Kasumi-1 (cell line): ENCODE measurements at regions not wholly inside any gene's neighbourhood (a gene's known extent, or its start where the extent isn't known, plus 50 kb on each side); places are given as distances from the start of the nearest gene placed in this dataset.
A peak's percentile ranks its signal among the peaks of the same experiment; 100 is the strongest.
"Not testable (repeated sequence)": the region's sequence is repeated elsewhere in the genome, so short reads cannot be mapped to it uniquely, and the experiment has no call there.

Experiments
- DNase-seq, 2 experiments: peaks; one replicate each; lab custom pipeline; 2025; lab: John Stamatoyannopoulos, UW

DNA sequence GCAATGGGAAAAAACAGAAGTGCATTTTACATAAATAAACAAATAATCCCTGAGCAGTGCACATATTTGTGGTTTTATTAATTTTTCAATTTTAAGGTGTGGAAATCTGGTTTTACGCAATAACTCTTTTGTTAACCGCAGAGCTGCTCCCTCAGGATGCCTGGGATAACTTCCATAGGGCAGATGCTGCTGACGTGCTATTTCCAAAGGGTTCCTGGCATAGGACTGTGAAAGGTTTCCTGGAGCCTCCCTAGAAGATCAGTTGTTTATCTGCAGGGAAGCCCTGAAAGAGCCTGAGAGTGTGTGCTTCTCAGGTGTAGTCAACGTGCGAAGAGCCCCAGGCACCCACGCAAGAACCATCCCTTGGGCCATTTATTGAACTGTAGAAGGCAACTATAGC lies 443.5 kb downstream of the PLK2 start:
- DNase-seq: no peak

DNA sequence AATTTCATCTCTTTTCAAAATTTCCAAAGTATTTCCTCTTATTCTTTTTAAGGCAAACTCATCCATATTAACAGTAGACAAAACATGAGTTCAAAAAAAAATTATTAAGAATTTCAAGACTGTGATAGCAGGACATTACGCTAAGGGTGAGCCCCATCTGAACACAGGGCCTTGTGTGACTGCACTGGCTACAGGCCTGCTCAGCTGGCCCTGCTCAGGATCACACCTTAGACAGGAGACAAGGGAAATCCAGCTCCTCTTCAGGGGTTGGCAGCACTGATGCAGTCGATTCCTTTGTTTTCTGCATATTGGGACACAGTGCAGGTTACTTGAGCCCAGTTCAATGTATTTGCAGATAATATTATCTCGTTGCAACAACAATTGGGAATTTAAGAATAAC lies 444.7 kb downstream of the PLK2 start:
- no peak for DNase-seq

DNA sequence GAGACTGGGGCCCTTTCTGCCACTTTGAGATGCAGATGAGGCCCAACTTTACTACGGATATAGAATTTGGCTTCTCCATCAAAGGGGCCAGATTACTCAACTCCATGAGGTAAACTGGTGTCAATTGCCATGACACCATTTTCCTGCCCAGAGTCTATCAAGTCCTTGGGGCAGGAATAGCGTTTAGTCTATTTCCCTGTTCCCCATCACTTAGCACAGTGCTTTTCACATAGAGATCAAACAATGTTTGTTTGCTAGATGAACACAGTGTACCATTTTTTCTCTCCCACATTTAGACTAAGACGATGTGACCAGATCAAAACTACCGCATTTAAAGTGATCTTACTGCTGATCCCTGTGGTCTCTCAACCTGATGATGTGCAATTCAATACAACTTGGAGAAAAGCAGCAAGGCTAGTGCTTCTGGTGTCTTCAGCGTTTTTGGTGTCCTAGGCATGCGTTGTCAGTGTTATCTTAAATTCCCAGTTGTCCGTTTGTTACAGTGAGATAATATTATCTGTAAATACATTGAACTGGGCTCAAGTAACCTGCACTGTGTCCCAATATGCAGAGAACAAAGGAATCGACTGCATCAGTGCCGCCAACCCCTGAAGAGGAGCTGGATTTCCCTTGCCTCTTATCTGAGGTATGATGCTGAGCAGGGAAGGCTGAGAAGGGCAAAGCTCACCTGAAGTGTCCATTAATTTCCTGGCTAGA lies 446.2 kb downstream of the PLK2 start:
- no peak for DNase-seq

DNA sequence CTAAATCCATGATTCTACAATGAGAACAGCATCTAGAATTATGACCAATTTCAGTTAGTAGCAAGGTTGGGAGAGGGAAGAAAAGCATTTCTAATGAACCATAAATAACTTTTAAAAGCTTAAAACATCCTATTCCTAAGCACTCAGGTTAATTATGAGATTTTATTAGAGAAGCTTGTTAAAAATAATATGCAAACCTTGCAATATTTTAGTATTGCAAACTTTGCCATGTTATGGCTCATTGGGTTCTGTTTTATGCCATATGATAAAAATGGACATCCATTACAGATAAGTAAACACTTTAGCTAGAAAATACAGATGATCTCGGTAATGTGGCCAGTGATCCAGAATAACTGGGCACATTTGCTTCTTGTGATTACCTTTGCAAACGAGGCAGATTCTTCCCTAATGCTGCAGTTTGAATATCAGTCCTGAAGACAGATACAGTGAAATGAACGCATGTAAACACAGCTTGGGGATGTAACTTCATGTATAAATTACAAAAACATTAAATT lies 447.0 kb downstream of the PLK2 start:
- DNase-seq: no peak

DNA sequence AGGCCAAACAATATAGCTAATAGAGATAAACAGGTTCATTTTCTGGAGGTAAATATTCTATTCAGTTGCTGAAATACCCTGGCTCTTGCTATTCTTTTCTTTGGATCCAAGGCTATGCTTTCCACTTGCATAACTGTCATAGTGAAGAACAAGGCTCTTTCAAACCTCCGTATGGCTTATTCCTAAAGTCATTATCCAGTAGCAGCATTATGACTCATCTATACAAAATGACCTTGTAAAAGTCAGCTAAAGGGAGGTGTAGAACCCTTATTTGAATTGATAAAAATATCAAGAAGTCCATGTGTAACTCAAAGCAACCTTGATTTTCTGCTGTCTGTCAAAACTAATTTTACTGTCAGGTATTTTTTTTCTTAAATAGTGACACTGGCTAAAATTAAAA lies 447.8 kb downstream of the PLK2 start:
- DNase-seq: no peak

DNA sequence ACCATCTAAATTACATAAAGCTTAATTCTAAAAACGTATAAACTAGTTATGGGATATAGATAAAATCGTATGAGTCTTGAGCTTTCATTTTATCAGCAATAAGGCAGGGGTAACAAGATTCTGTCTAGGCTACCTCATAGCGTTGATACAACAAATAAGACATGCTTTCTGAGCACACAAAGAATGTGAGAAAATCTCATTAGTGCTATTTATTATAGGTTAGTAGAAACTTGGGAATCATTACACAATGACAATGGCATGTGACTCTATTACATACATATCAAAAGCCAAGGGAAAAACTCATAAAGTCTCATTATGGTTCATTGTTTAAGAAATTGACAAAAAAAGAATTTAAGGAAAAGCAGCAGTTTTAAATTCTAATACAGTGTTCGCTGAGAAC lies 448.6 kb downstream of the PLK2 start:
- DNase-seq: no peak

GRCh38 chr5:58009754-58010153 lies 450.1 kb downstream of the PLK2 start:
- no peak for DNase-seq

DNA sequence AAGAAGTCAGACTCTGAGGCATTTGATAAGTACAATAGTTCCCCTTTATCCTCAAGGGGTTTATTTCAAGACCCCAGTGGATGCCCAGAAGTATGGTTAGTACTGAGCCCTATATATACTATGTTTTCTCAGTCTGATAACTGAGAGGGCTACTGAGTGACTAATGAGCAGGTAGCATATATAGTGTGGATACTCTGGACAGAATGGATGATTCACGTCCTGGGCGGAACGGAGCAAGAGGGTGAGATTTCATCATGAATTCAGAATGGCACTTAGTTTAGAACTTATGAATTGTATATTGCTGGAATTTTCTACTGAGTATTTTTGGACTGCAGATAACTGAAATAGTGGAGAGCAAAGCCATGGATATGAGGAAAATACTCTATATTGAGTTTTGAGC lies 457.6 kb downstream of the PLK2 start:
- DNase-seq: no peak

GRCh38 chr5:57993866-57994265 lies 466.0 kb downstream of the PLK2 start:
- no peak for DNase-seq

DNA sequence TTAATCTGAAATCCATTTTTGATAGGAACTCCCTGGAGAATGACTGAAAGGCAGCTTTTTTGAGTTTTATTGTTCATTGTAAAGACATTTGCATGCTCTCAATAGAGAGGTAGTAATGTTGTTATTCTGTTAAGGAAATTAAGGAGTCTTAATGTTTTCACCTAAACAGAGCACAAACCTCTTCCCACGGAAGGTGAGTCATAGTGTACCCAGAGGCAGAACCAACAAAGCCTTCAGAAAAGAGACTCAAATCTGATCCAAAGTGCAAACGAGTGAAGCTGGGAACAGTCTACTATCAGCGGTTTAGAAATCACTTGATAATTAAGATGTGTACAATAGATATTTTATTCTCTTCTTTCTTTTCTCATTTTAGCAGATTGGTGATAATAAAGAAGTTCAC lies 470.5 kb downstream of the PLK2 start:
- DNase-seq: no peak

DNA sequence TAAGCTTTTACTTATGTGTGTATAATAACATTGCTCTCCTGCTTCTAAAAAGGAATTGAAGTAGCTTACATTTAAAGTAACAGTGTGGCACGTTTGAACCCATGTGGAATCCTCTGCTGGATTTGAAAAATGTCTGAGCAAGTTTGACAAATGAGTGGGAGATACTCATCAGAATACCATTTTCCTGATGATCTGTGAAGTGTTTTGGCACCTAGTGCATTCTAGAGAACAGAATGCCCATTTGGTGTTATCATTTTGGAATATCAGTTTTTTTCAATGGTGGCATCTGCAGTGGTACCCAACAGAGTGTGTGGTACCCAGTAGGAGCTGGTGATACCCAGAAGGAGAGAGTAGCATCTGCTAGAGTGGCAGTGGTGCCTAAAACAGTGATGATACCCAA lies 471.1 kb downstream of the PLK2 start:
- no peak for DNase-seq

GRCh38 chr5:57987552-57987951 lies 472.3 kb downstream of the PLK2 start:
- no peak for DNase-seq

DNA sequence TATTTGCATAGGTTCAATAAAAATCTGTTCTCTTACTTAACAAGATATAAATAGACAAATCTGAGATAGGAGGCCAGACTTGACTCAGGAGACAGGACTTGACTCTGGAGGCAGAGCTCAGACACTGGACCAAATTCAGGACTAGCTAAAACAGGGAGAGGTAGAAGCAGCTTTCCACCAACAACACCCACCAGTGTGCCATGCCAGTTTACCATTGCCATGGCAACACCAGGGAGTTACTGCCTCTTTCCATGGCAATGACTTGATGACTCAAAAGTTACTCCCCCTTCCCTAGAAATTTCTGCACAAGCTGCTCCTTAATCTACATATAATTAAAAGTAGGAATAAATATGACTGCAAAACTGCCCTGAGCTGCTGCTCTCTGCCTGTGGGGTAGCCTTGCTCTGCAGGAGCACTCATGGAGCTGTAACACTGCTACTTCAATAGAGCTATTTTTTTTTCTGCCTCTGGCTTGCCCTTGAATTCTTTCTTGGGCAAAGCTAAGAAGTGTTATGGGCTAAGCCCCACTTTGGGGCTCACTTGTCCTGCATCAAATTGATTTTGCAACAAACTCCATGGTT lies 473.0 kb downstream of the PLK2 start:
- DNase-seq: no peak

DNA sequence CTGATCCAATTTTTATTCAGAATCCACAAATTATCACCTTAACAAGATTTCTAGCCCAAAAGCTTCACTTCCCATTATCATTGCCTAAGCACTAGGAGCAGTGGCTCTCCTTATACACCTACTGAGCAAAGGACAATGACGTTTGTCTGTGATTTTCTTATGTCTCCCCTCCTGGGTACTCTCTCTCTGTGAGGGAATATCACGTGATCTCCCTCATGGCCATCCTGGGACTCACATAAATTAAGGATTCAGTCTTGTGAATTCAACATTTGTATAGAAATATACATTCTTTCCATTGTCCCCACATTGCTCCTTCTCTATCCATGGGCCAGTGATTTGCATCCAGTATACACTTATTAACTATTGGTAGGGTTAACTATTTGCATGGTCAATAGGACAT lies 476.5 kb downstream of the PLK2 start:
- DNase-seq: no peak

- DNase-seq: no peak
These were observed 480.2 kb downstream of the PLK2 start for GRCh38 chr5:57979671-57980070.

GRCh38 chr5:57976506-57976905 lies 483.4 kb downstream of the PLK2 start:
- no peak for DNase-seq

DNA sequence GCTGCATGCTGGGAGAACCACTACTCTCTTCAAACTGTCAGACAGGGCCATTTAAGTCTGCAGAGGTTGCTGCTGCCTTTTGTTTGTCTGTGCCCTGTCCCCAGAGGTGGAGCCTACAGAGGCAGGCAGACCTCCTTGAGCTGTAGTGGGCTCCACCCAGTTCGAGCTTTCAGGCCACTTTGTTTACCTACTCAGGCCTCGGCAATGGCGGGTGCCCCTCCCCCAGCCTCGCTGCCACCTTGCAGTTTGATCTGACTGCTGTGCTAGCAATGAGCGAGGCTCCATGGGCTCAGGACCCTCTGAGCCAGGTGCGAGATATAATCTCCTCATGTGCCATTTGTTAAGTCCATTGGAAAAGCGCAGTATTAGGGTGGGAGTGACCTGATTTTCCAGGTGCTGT lies 487.8 kb downstream of the PLK2 start:
- not testable (repeated sequence) for DNase-seq

DNA sequence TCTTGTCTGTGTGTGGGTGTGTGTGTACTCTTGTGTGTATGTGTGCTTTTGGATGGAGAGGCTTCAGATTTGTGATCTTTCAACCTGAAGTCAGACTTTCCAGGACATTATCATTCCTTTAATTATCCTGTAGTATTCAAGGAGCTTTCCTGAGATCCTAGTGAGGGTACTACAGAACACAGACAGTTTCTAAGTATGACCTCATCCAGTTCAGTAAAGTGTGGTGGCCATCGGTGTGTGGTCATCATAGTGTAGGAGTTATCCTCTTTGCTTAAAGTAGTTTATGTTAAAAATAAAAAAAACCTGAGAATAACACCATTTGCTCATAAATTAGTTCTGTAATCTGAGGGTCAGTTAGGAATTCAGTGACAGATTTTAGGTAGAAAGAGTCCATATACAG lies 478.0 kb upstream of the ACTBL2 start:
- DNase-seq: no peak

DNA sequence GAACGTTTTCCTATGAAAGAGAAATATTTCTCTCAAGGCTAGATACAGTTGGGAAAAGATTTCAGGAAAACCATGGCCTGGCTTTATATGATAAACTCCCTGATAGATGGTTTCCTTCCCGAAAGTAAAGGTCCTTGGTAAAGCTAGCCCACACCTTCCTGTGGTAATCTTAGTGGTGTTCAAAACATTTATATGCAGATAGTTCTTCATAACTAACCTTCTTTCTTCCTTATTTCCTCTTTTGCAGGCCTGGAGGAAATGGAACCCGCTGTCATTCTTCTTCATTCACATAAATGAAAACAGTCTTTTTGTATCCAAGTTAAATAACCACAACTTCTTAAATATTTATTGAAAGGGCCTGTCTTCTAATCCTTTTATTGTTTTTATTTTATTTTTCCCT lies 474.0 kb upstream of the ACTBL2 start:
- DNase-seq: peak; percentile 81 to 82

- no peak for DNase-seq
These were observed 472.9 kb upstream of the ACTBL2 start for GRCh38 chr5:57955511-57955910.

- DNase-seq: no peak
These were observed 471.2 kb upstream of the ACTBL2 start for GRCh38 chr5:57953792-57954191.

DNA sequence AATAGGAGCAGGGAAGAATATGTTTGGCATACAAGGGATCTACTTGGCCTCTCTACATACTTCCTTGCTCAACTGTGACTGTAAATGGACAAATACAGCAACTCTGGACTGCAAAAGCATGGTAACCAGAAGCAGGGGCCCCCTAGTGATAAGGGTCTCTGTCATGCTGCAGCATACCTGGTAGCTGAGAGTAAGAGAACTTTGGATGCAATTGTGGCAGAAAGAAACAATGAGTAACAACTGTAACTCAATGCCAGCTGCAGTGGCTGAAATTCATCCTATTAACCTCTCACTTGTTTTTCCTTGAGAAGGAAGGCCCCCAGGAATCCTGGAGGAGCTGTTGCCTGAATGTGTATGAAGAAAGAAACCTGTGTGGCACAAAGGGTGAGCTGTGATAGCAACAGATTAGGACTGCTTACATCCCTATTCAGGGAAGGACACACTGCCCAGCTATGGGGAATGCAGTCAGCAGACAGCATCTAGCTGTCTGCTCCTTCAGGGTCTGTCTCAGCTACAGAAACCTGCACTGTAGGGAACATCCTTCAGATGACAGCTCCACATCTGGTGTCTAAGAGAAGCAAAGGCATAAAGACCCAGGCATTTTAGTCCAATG lies 468.1 kb upstream of the ACTBL2 start:
- no peak for DNase-seq

GRCh38 chr5:57948091-57948490 lies 465.5 kb upstream of the ACTBL2 start:
- DNase-seq: no peak

DNA sequence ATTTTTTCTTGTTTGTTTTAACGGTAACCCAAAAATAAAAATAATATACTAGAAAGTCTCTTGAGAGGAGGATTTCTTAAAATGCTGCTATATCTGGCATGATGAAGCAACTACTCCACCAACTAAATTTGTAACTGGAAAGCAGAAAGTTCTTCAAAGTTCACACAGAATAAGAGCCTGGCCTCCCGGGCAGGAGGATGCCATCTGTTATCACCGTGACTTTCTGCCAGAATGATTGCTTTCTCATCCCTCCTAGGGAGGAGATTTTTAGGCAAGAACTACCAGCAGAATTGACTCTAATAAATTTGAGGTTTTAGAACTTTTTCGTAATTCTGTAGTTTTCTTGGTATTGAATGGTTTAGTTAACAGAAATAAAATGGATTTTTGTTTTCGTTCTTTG lies 464.6 kb upstream of the ACTBL2 start:
- no peak for DNase-seq
